ENCODE measurements at regions not wholly inside any gene's neighbourhood (a gene's known extent, or its start where the extent isn't known, plus 50 kb on each side); places are given as distances from the start of the nearest gene placed in this dataset.

- TF ChIP-seq CTCF (IDR thresholded peaks at IDR 0.05) (no peak), REST (IDR thresholded peaks at IDR 0.05; ENCODE audit: insufficient read depth in 1 of 2, low read depth in 2 of 2, low read length in 1 of 2) (no peak)
Observed at GRCh38 chr6:3983778-3984177, 95.2 kb downstream of the FAM217A start.

All from Panc1 (cell line).